HG02610 (cell line): ENCODE measurements at regions not wholly inside any gene's neighbourhood (a gene's known extent, or its start where the extent isn't known, plus 50 kb on each side); places are given as distances from the start of the nearest gene placed in this dataset.

Source experiments
- ATAC-seq: cut with Tn5 transposase; IDR thresholded peaks from one replicate; pipeline ENCODE4 v1.9.1; 2021; ENCODE audit warnings: mild to moderate bottlenecking, moderate library complexity; ENCODE audit not compliant: unreplicated experiment

- ATAC-seq = no peak
Observed at GRCh38 chr3:64957408-64958198, 269.8 kb upstream of the ADAMTS9 start.

GRCh38 chr3:64956711-64957325 lies 269.0 kb upstream of the ADAMTS9 start:
- no peak for ATAC-seq

- ATAC-seq = no peak
Observed at GRCh38 chr3:64954995-64955636, 267.3 kb upstream of the ADAMTS9 start.

- ATAC-seq = no peak
Observed at GRCh38 chr3:64945171-64945729, 257.4 kb upstream of the ADAMTS9 start.

- no peak for ATAC-seq
Observed at GRCh38 chr3:64943866-64944265, 256.1 kb upstream of the ADAMTS9 start.

- ATAC-seq = no peak
Observed at GRCh38 chr3:64940596-64941348, 253.0 kb upstream of the ADAMTS9 start.

- ATAC-seq = no peak
Observed at GRCh38 chr3:64939747-64940450, 252.1 kb upstream of the ADAMTS9 start.

GRCh38 chr3:64939309-64939708 lies 251.5 kb upstream of the ADAMTS9 start:
- ATAC-seq = no peak

- ATAC-seq = no peak
Observed at GRCh38 chr3:64936556-64936955, 248.8 kb upstream of the ADAMTS9 start.

GRCh38 chr3:64935971-64936370 lies 248.2 kb upstream of the ADAMTS9 start:
- ATAC-seq = no peak

- ATAC-seq = no peak
Observed at GRCh38 chr3:64932666-64933342, 245.0 kb upstream of the ADAMTS9 start.

- ATAC-seq = no peak
Observed at GRCh38 chr3:64932016-64932518, 244.3 kb upstream of the ADAMTS9 start.

GRCh38 chr3:64930891-64931290 lies 243.1 kb upstream of the ADAMTS9 start:
- ATAC-seq = no peak

GRCh38 chr3:64928683-64929082 lies 240.9 kb upstream of the ADAMTS9 start:
- ATAC-seq = no peak

GRCh38 chr3:64927689-64928088 lies 239.9 kb upstream of the ADAMTS9 start:
- no peak for ATAC-seq

- no peak for ATAC-seq
Observed at GRCh38 chr3:64925575-64925974, 237.8 kb upstream of the ADAMTS9 start.

- no peak for ATAC-seq
Observed at GRCh38 chr3:64924961-64925360, 237.2 kb upstream of the ADAMTS9 start.

- ATAC-seq = no peak
Observed at GRCh38 chr3:64922213-64922612, 234.4 kb upstream of the ADAMTS9 start.

- no peak for ATAC-seq
Observed at GRCh38 chr3:64921281-64922065, 233.7 kb upstream of the ADAMTS9 start.
